DMS114 treated with DMSO at 0.1 percent for 48 hours (cell line): ENCODE measurements at regions not wholly inside any gene's neighbourhood (a gene's known extent, or its start where the extent isn't known, plus 50 kb on each side); places are given as distances from the start of the nearest gene placed in this dataset.
"Not testable (repeated sequence)": the region's sequence is repeated elsewhere in the genome, so short reads cannot be mapped to it uniquely, and the experiment has no call there.

Experiments
- DNase-seq: peaks from one replicate; lab custom pipeline; 2025; ENCODE audit not compliant: unreplicated experiment; lab: John Stamatoyannopoulos, UW

- no peak for DNase-seq
Observed at GRCh38 chr3:26058901-26059321, 269.0 kb downstream of the OXSM start.

GRCh38 chr3:26061947-26062346 lies 272.1 kb downstream of the OXSM start:
- no peak for DNase-seq

GRCh38 chr3:26064297-26064696 lies 274.4 kb downstream of the OXSM start:
- no peak for DNase-seq

- DNase-seq, result no peak
Observed at GRCh38 chr3:26068890-26069289, 279.0 kb downstream of the OXSM start.

GRCh38 chr3:26070854-26071253 lies 281.0 kb downstream of the OXSM start:
- DNase-seq, result no peak

GRCh38 chr3:26074080-26074479 lies 284.2 kb downstream of the OXSM start:
- DNase-seq, result no peak

- no peak for DNase-seq
Observed at GRCh38 chr3:26078539-26078938, 288.6 kb downstream of the OXSM start.

- no peak for DNase-seq
Observed at GRCh38 chr3:26081166-26081565, 291.3 kb downstream of the OXSM start.

- no peak for DNase-seq
Observed at GRCh38 chr3:26081806-26082205, 291.9 kb downstream of the OXSM start.

- no peak for DNase-seq
Observed at GRCh38 chr3:26082911-26083310, 293.0 kb downstream of the OXSM start.

GRCh38 chr3:26084629-26085028 lies 294.7 kb downstream of the OXSM start:
- no peak for DNase-seq

- DNase-seq, result no peak
Observed at GRCh38 chr3:26087751-26088150, 297.9 kb downstream of the OXSM start.

GRCh38 chr3:26089249-26089648 lies 299.4 kb downstream of the OXSM start:
- no peak for DNase-seq

- no peak for DNase-seq
Observed at GRCh38 chr3:26090589-26090988, 300.7 kb downstream of the OXSM start.

- no peak for DNase-seq
Observed at GRCh38 chr3:26091096-26091495, 301.2 kb downstream of the OXSM start.

- no peak for DNase-seq
Observed at GRCh38 chr3:26091626-26092025, 301.7 kb downstream of the OXSM start.

GRCh38 chr3:26097111-26097510 lies 307.2 kb downstream of the OXSM start:
- not testable (repeated sequence) for DNase-seq

GRCh38 chr3:26099692-26100091 lies 309.8 kb downstream of the OXSM start:
- no peak for DNase-seq

GRCh38 chr3:26100176-26100575 lies 310.3 kb downstream of the OXSM start:
- no peak for DNase-seq

GRCh38 chr3:26102376-26102775 lies 312.5 kb downstream of the OXSM start:
- no peak for DNase-seq

- DNase-seq, result no peak
Observed at GRCh38 chr3:26104851-26105251, 315.0 kb downstream of the OXSM start.

- DNase-seq, result no peak
Observed at GRCh38 chr3:26105261-26105660, 315.4 kb downstream of the OXSM start.

- no peak for DNase-seq
Observed at GRCh38 chr3:26106228-26106627, 316.3 kb downstream of the OXSM start.
